Renal cortical epithelial cell (primary cell): ENCODE measurements at regions not wholly inside any gene's neighbourhood (a gene's known extent, or its start where the extent isn't known, plus 50 kb on each side); places are given as distances from the start of the nearest gene placed in this dataset.
A peak's percentile ranks its signal among the peaks of the same experiment; 100 is the strongest.

Source experiments
- DNase-seq: peaks from one replicate; pipeline ENCODE4 v3.0.0-alpha.2; 2011; ENCODE audit warnings: low read depth

DNA sequence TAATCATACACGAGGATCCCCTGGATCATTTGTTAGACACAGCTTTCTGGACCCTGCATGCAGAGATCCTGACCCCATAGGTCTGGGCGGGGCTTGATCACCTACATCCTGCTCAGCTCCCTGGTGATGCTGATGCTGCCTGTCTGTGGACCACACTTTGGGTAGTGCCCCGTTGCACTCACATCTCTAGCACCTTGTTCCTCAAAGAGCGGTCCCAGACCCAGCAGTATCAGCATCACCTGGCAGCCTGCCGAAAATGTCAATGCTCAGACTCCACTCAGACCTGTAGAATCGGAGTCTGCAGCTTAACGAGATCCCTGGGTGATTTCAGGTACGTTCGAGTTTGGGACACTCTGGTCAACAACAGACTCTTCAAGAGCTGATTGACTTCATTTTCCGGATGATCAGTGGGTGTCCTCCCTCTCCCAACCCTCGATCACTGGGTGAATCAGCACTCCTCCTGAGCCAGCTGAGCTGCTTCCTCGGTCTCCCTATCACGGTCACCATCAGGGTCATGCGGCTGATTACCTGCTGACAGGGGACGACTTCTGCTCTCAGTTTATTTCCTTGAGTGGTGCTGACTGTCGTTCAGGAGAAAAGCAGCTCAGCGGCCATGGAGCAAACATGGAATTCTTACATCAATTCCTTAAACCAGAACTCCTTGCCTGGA, 150.6 kb upstream of the RAB12 start:
- DNase-seq, result no peak

DNA sequence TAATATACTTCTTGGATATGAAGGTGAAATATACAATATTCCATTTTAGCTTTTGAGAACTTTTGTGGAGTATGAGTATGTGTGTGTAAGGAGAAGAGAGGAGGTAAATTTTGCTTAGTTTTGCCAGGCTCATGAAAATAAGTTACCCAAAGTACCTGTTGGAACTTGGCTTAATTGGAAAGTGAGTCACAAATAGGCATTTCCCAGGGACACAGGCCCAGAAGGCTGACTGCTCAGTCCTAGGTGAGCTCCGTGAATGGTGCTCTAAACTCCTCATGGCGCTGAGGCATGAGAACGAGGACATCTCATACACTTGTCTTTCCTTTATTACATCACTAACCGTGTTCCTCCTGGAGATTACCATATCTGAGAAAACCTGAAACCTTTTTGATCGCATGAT, 148.5 kb upstream of the RAB12 start:
- DNase-seq, result no peak

DNA sequence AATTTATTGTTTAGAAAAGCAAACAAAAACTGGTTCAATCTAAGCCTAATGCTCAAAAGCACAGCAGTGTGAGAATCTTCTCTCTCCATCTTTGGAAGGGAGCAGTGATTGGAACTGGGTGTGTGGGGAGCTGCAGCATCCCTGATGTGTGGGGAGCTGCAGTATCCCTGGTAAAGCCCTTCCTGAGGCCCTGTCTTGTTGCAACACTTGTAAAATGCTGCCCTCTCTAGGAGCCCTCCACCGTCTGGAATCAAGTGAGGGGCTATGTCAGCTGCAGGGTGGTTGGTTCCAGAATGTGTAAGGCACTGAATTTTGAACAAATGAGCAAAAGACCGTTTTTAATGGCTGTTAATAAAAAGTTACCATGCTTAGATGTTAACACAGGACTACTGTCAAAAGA, 147.7 kb upstream of the RAB12 start:
- no peak for DNase-seq

DNA sequence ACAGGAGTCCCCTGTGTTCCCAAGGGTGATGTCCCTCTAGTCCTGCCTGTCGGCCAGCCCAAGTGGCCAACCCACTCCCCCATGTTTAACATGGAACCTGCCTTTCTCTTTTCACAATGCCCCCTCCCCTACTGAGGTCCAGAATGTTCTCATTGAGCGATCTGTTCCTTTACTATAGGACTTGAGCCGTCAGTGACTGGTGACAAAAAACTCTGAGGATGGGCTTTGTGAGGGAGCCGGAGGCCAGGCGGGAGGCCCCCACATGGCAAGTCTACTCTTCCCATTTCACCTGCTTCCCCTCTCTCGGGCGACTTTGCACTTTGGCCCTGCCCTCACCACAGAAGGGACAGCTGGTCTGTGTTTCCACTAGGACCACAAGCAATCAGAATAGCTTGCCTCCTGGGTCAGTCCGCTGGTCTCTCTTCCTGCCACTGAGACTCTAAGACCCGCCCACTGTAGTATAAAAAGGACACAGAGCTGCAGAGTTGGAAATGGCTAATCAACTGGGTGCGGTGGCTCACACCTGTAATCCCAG, 146.5 kb upstream of the RAB12 start:
- no peak for DNase-seq

DNA sequence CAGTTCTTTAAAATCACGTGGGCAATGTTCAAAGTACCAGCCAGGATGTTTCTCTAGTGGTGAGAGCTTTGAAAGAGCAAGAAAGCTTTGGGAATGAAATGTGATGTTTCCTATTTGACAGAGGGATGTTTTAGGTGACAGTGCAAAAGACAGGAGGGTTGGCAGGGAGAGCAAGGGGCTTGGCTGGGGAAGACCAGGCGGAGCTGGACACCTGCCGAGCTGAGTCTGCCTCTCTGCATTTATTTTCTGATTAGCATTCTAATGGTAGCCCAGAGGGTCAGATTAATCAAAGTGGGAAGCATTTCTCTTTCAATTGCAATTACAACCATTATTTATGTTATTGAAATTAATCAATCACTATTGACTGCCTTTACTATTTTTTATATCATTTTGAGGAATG, 145.4 kb upstream of the RAB12 start:
- DNase-seq, result no peak

DNA sequence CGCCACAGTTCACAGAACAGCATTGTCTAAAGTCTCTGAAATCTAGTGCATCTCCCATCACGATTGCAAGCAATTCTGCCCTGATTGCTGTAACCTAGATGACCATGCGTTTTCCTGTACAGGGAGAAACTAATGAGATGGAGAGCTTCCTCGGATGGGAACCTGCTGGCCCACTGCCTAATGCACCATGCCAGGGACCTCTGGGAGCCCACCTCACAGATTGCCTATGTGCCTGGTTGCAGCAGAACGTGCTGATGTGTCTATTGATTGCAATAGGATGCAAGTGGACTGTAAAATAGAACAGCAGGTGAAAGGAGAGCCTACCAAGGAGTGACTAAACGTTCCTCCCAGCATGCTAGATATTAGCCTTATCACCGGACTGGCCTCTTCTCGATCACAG, 141.0 kb upstream of the RAB12 start:
- DNase-seq, result no peak

DNA sequence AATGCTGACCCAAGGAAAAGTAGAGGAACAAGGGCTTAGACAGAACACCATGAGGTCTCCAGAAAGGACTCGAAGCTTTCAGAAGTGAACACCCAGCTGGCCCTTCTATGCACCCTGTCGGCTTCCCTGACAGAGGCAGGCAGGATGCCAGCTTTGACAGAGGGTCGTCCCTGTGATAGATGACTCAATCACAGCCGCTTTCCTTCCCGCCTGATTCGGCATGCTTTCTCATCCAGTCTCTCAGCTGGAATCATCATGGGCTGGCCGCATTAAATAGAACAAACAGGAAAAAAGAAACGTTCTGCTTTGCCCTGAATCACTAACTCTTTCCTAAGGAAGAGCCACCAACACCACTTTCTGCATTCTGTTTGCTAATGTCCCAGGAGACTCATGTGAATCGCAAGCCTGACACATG, 140.3 kb upstream of the RAB12 start:
- DNase-seq, result no peak

DNA sequence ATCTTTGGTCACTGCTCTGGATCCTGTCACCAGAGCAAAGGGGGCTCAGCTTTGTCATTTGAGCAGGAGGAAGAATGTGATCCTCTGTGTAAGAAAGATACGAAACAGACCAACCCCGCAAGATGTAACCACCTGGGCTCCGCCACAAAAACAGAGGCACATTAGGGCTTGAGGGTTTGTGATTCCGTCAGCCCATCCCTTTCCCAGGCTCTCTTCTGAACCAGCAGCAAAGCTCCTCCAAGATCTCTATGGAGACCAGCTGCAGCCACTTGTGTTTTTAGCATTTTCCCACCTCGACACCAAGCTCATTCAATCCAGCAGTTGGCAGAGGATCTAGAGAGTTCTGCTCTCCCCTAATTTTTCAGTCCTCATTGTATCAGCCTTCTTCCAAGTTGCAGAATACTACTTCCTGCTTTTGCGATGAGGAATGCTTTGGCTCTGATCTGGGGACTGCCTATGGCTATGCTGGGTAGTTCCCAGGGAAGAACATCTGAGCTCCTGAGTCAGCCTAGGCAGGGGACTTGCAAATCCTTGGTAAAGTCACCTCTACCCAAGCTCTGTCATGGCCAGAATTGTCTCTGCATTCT, 139.6 kb upstream of the RAB12 start:
- DNase-seq, result peak; percentile 10

DNA sequence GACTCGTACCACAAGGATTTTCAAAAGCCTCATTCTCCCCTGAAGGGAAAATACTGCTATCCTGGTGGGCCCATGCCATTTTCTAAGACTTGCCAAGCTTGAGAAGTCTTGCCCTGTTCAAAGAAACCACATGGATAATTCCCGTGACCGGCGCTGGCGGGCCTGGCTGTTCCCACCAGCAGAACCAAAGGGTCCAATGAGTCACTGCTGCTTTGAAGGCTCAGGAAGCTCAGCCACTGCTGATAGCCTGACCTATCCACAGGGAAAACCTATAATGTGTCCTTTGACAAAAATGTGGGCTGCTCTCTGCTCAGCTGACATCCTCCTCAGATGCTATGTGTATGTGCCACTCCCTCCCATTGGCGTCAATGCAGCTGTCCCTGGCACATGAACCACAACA, 137.9 kb upstream of the RAB12 start:
- DNase-seq, result no peak

DNA sequence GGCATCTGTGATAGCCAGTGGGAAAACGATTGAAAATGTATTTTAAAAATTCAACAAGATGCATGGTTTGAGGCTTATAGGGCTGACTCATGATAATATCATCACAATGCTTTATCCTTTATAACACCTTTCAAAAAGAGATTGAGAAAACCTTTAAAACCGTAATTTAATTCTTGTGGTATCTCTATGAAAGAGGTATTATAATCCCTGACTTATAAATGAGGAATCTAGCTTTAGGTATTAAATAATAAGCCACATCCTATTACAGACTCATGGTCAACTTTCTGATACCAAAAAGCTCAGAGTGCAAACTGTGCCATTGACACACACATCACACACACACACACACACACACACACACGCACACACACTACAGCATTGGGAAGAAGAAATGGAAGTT, 134.6 kb upstream of the RAB12 start:
- DNase-seq, result no peak

DNA sequence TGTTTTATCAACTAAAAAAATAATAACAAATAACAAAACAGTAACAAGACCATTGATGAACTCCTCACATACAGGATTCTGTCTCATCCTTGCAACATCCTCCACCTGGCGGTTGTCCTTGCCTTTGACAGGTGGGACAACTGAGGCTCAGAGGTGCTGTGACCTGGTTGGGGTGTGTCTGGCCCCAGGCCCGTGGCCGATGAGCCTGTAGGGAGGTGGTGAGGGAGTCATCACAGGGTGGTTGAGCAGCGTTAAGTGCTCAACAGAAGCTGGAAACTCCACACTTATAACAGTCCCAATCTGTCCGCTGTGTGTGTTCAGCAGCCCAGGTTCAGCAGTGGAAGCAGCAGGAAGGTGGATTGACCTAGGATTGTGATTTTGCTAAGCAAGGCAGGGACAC, 131.6 kb upstream of the RAB12 start:
- DNase-seq, result no peak

DNA sequence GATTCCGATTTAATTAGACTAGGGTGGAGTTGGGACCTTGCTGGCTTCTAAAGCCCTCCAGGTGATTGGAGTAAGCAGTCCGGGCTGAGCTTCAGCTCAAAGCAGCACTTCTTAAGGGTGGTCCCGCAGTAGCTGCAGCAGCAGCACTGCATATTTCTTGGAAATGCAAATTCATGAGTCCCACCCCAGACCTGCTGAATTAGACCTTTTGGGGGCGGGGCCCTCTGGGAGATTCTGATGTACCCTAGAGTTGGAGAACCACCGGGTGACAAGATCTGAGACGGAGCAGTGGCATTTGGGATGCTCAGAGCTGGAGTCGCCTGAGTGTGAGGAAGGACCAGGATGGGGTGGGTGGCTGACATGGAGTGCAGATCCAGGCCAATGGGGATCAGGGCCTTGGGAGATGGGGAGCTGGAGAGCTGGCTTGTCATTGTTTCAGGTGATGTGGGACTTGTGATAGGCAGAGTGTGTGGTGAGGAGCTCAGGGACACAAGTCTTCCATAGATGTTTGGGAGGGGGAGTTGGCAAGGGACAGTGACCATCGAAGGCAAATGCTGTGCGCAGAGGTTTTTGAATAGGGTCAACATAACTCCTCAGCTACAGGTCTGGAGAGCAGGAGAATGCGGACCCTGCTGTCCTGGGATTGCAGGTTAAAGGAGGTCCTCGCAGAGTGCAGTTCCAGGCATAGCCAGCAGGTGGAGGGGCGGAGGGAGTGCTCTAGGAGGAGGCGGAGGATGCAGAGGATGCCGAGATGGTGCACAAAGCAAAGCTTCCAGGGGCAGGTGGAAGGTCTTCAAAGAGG, 130.9 kb upstream of the RAB12 start:
- peak; percentile 22 for DNase-seq

DNA sequence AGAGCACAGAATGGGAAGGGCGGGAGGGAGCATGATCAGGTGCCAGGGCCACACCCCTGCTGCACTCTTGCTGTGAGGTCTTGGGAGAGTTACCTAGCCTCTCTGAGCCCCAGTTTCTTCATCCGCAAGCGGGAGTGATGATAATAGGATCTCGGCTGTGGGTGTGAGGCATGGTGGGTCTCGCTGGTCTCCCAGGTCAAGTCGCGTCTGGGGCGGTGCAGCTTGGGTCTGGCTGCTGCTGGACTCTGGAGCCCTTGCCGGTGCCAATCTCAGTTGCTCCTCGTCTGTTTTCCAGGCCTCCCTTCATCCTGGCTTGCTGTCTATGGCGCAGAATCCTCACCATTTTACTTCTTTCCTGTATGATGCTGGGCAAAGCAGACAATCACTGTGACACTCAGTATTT, 130.3 kb upstream of the RAB12 start:
- DNase-seq, result no peak

DNA sequence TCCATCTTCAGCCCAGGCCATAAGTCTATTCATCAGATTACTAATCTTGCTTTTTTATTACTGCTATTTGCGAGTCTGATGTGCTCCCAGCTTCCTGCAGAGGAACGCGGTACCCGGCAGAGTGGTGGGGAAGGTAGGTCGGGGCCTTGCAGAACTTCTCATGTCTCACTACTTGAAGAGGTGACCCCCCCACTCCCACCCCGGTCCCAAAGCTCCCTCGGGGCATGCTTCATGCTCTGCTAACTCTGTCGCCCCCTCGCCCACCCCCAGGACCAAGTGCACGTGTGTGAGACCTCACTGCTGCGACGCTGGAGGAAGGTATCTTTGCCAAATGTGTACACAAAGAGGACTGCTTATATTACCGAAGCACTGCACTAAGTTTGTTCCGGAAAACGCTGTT, 129.4 kb upstream of the RAB12 start:
- DNase-seq, result no peak

DNA sequence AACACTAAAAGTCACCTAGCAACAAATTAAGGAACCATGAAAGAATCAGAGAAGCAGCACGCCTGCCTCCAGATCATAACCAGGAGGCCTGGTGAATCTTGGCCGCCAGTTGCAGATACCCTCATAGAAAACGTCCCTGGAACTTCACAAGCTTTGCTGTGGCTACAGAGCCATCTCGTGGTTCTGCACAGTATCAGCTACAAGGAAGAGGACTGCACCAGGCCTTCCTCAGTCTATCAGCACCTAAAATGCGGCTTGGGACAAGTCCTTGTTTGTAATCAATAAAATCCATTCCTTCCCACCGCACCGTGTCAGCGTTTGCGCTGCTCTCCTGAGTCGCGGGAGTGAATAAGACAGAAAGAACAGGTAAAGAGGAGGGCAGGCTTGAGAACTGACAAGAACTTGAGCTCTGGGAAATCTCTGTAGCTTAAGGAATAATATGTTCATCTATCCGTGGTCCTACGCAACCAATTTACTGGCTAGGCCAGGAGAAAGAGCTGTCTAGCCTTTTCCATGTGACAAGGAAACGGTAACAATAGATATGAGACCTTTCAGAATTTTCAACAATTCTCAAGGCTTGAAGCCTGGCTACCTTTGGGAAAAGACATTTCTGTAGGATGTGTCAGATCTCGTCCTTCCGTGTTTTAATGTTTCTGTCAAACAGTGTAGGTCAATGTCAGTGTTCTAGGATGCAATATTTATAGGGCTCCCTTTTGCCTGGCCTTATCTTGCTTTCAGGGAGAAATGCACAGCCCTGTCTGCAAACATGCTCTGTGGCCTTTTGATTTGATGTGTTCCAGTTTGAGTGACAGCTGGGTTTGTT, 128.5 kb upstream of the RAB12 start:
- DNase-seq, result peak; percentile 57

DNA sequence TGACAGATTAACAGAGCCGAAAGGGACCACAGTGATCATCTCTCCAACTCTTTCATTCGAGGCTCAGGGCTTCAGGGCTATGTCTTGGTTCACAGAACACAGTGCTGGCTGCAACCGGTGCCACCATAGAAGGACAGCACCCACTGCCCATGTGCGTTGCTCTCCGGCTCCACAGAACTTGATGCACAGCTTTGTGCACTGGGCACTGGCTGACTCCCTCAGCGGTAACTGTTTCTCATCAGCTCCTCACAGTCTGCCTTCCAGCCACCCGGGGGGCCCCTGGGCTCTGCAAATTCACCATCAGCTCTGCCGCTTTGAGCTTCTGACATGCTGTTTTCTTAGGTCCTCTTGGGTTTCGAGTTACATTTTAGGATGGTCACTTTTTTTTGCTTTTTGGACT, 124.3 kb upstream of the RAB12 start:
- DNase-seq, result no peak

DNA sequence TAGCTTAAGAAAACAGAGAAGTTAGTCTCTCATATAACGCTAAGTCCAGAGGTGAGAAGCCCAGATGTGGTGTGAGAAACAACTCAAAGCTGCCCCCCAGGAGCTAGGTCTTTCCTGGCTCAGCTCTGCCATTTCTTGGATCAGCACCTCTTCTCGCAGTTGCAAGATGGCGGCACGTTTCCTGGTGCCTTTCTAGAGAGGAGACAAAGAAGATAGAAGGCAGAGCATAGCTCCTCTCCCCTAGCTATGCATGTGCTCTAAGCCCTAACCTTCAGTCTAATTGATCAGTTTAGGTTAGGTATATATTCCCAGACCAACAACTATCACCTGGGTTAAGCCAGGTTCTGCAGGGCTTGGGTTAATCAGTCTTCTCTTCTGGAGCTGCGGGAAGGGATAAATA, 119.5 kb upstream of the RAB12 start:
- DNase-seq, result no peak

DNA sequence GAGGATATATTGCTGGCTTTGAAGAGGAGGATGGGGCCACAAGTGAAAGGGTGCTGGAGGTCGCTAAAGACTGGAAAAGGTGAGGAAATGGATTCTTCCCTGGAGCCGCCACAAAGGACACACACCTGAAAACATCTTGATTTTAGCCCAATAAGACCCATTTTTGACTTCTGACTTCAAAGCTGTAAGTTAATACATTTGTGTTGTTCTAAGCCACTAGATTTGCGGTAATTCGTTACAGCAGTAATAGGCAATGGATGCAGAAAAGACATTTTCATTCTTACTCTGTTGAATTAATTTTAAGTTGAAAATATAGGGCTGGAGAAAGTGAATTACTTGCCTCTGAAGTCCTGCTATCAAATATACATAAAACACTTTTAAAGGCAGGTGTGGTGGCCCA, 117.7 kb upstream of the RAB12 start:
- no peak for DNase-seq

DNA sequence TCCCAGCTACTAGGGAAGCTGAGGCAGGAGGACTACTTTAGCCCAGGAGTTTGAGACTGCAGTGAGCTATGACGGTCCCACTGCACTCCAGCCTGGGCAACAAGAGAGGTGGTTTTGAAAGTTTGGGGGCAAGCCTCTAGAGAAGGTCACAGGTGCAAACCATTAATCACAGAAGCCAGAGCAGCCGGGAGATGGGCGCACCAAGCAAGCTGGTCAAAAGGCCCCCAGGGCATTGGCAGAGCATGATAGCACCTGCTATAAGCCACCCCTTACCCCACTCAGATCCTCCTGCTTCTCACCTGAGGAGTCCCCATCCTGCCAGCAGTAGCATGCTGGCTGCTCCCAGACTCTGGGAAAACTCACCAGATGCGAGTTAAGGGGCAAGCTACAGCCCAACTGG, 116.1 kb upstream of the RAB12 start:
- DNase-seq, result no peak

DNA sequence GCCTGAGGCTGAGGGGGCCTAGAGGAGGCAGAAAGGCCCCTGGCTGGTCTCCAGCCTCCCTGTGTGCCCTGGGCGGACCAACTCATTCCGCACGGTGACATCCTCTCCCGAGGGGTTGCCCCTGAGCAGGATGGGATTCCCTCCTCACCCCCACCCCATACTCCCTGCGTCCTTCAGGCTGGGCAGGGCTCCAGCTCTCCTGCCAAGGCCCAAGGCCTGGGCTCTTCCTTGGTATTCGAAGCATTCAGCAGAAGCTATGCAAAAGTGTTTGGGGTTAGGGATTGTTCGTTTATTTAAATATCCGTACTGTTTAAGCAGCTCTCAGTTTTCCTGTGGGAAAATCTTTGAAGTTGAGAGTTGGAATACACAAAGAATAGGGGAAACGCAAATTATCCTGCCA, 113.1 kb upstream of the RAB12 start:
- no peak for DNase-seq

DNA sequence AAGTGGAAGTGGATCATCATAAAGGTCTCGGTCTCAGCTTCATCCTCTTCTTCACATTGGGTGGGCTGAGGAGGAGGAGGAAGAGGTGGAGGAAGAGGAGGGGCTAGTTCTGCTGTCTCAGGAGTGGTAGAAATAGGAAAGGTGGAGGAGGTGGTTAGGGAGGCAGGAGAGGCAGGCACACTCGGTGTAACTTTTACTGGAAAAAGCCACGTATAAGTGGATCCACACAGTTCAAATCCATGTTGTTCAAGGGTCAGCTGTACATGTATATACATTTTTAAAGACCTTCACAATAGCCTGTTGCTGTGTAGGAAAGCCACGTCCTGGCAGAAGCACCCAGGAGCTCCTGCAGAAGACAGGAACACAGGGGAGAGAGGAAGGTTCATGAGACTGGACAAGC, 110.3 kb upstream of the RAB12 start:
- no peak for DNase-seq
